H1 (cell line): ENCODE measurements at regions not wholly inside any gene's neighbourhood (a gene's known extent, or its start where the extent isn't known, plus 50 kb on each side); places are given as distances from the start of the nearest gene placed in this dataset.

Experiments used
- CTCF ChIA-PET: fragments of 300-600 bp; sonication (Branson Sonifier 250); formaldehyde crosslinking; loops from one replicate; lab custom pipeline; 2021; ENCODE audit not compliant: partially characterized antibody; lab: Charles Lee
- POLR2A ChIA-PET: fragments of 300-600 bp; sonication (Branson Sonifier 250); formaldehyde crosslinking; loops from one replicate; lab custom pipeline; 2021; ENCODE audit warnings: inconsistent platforms; ENCODE audit not compliant: partially characterized antibody; lab: Charles Lee
- DNase-seq, 2 experiments: peaks; one replicate each; pipeline versions ENCODE4 v3.0.0 to v3.0.0-alpha.2; 2010 to 2022; ENCODE audit warnings: low spot score in 2 of 2, low read depth in 1 of 2, mixed read lengths in 1 of 2
- FAIRE-seq: peaks from 2 replicates; lab custom pipeline; 2011; peaks lifted over from hg19 to GRCh38; lab: Jason Lieb, UNC
- H2AFZ ChIP-seq: 2 replicates; pipeline ENCODE4 v1.8.1; 2012; ENCODE audit warnings: low read length, inconsistent platforms
- H2AK5ac ChIP-seq: 2 replicates; pipeline ENCODE4 v1.6.1; 2013; ENCODE audit warnings: low read depth, low read length
- H2BK120ac ChIP-seq: replicated peaks from 2 replicates; pipeline ENCODE3; 2013; ENCODE audit warnings: low read depth, low read length, inconsistent platforms
- H2BK12ac ChIP-seq: 2 replicates; pipeline ENCODE4 v1.6.1; 2013; ENCODE audit warnings: low read depth, low read length
- H2BK15ac ChIP-seq: 2 replicates; pipeline ENCODE4 v1.6.1; 2013; ENCODE audit warnings: low read length
- H2BK20ac ChIP-seq: 2 replicates; pipeline ENCODE4 v1.6.1; 2013; ENCODE audit warnings: low read length
- H2BK5ac ChIP-seq: 2 replicates; pipeline ENCODE4 v1.6.1; 2013; ENCODE audit warnings: low read depth, low read length
- H3K14ac ChIP-seq: 2 replicates; pipeline ENCODE4 v1.6.1; 2013; ENCODE audit warnings: inconsistent platforms; ENCODE audit not compliant: insufficient read length
- H3K18ac ChIP-seq: 2 replicates; pipeline ENCODE4 v1.6.1; 2013; ENCODE audit warnings: low read length; ENCODE audit errors: extremely low read depth
- H3K23ac ChIP-seq: 2 replicates; pipeline ENCODE4 v1.6.1; 2013; ENCODE audit warnings: inconsistent platforms; ENCODE audit not compliant: insufficient read length
- H3K23me2 ChIP-seq: 2 replicates; pipeline ENCODE4 v1.6.1; 2013; ENCODE audit warnings: low read depth, low read length
- H3K27ac ChIP-seq: 2 replicates; pipeline ENCODE4 v1.6.1; 2011; ENCODE audit warnings: low read depth, low read length, inconsistent platforms
- H3K27me3 ChIP-seq, 4 experiments: replicated peaks in 1 of 4; 1 replicate in 1 of 4; 2 replicates in 3 of 4; pipeline versions ENCODE4 v1.6.1 to v1.8.1; 2011 to 2013; ENCODE audit warnings: low read length in 3 of 4, mild to moderate bottlenecking in 3 of 4, inconsistent platforms in 2 of 4, mixed read lengths in 2 of 4, moderate library complexity in 1 of 4; ENCODE audit not compliant: control insufficient read depth in 3 of 4, insufficient read depth in 3 of 4; ENCODE audit errors: extremely low read depth in 1 of 4
- H3K36me3 ChIP-seq, 4 experiments: 2 replicates each; pipeline versions ENCODE4 v1.6.1 to v1.8.1; 2011 to 2013; ENCODE audit warnings: mild to moderate bottlenecking in 4 of 4, low read length in 3 of 4, moderate library complexity in 2 of 4, control low read depth in 1 of 4, inconsistent platforms in 1 of 4; ENCODE audit not compliant: insufficient read depth in 4 of 4, control insufficient read depth in 2 of 4
- H3K4ac ChIP-seq: replicated peaks from 2 replicates; pipeline ENCODE3; 2013; ENCODE audit warnings: low read length, low read depth, mixed read lengths, inconsistent platforms; ENCODE audit not compliant: insufficient read length
- H3K4me1 ChIP-seq, 4 experiments: replicated peaks in 1 of 4; 1 replicate in 1 of 4; 2 replicates in 3 of 4; pipeline versions ENCODE4 v1.6.1 to v1.8.1; 2011 to 2013; ENCODE audit warnings: low read length in 3 of 4, inconsistent platforms in 2 of 4, mixed read lengths in 1 of 4; ENCODE audit not compliant: insufficient read depth in 4 of 4, control insufficient read depth in 3 of 4
- H3K4me2 ChIP-seq, 2 experiments: 2 replicates each; pipeline versions ENCODE4 v1.6.1 to v1.8.1; 2011 to 2013; ENCODE audit warnings: low read depth in 2 of 2, low read length in 2 of 2, control low read depth in 1 of 2, inconsistent platforms in 1 of 2, mild to moderate bottlenecking in 1 of 2; ENCODE audit not compliant: insufficient read depth in 1 of 2
- H3K4me3 ChIP-seq, 4 experiments: fragments of 200-600, 300-600 bp in 1 of 4; sonication (generic), shearing (Covaris generic), sonication (Bioruptor Twin) in 1 of 4; 2 replicates each; pipeline versions ENCODE4 v1.5.1 to v1.8.1; 2011 to 2016; ENCODE audit warnings: low read length in 4 of 4, low read depth in 3 of 4, control low read depth in 2 of 4, inconsistent platforms in 2 of 4, mild to moderate bottlenecking in 2 of 4, mixed read lengths in 1 of 4, moderate library complexity in 1 of 4; ENCODE audit not compliant: insufficient read depth in 2 of 4; ENCODE audit errors: extremely low read depth in 1 of 4
- H3K56ac ChIP-seq: replicated peaks from 2 replicates; pipeline ENCODE3; 2013; ENCODE audit warnings: low read depth, mild to moderate bottlenecking, mixed read lengths, low read length, inconsistent platforms; ENCODE audit not compliant: insufficient read length
- H3K79me1 ChIP-seq: 2 replicates; pipeline ENCODE4 v1.6.1; 2013; ENCODE audit warnings: low read depth, low read length, control low read depth
- H3K79me2 ChIP-seq, 2 experiments: 2 replicates each; pipeline versions ENCODE4 v1.6.1 to v1.8.1; 2012 to 2013; ENCODE audit warnings: low read length in 2 of 2, mild to moderate bottlenecking in 2 of 2, inconsistent platforms in 1 of 2; ENCODE audit not compliant: insufficient read depth in 2 of 2, control insufficient read depth in 1 of 2
- H3K9ac ChIP-seq, 4 experiments: replicated peaks in 1 of 4; 1 replicate in 1 of 4; 2 replicates in 3 of 4; pipeline versions ENCODE4 v1.6.1 to v1.8.1; 2011 to 2013; ENCODE audit warnings: low read depth in 3 of 4, low read length in 3 of 4, control low read depth in 2 of 4, mild to moderate bottlenecking in 2 of 4, moderate library complexity in 2 of 4, inconsistent platforms in 1 of 4; ENCODE audit errors: extremely low read depth in 1 of 4
- H3K9me3 ChIP-seq, 2 experiments: 2 replicates each; pipeline versions ENCODE4 v1.6.1 to v1.8.1; 2012 to 2013; ENCODE audit warnings: mild to moderate bottlenecking in 2 of 2, moderate library complexity in 2 of 2, control low read depth in 1 of 2, inconsistent platforms in 1 of 2, low read depth in 1 of 2, low read length in 1 of 2, mixed read lengths in 1 of 2; ENCODE audit not compliant: insufficient read depth in 2 of 2
- H4K20me1 ChIP-seq, 2 experiments: replicated peaks in 1 of 2; 2 replicates each; pipeline versions ENCODE3 to v1.8.1; 2011 to 2013; ENCODE audit warnings: inconsistent platforms in 2 of 2, low read length in 2 of 2, mild to moderate bottlenecking in 1 of 2; ENCODE audit not compliant: insufficient read depth in 2 of 2, control insufficient read depth in 1 of 2
- H4K5ac ChIP-seq: 2 replicates; pipeline ENCODE4 v1.6.1; 2013; ENCODE audit warnings: low read length, low read depth, mixed read lengths, inconsistent platforms; ENCODE audit not compliant: insufficient read length
- H4K8ac ChIP-seq: 2 replicates; pipeline ENCODE4 v1.8.0; 2013; ENCODE audit warnings: mild to moderate bottlenecking, moderate library complexity, low read length, inconsistent platforms; ENCODE audit not compliant: insufficient read depth; ENCODE audit errors: extremely low read depth
- H4K91ac ChIP-seq: replicated peaks from 2 replicates; pipeline ENCODE3; 2013; ENCODE audit warnings: low read length, mixed read lengths, inconsistent platforms; ENCODE audit not compliant: insufficient read length
- BRCA1 ChIP-seq: IDR thresholded peaks from 2 replicates; pipeline ENCODE4 v1.6.1; 2012; ENCODE audit warnings: low read depth, low read length, improper control_type of control experiment
- CBX8 ChIP-seq: fragments of 300-800, 300-1000 bp; sonication (generic); IDR thresholded peaks from 2 replicates; pipeline ENCODE4 v1.7.1; 2016; ENCODE audit warnings: low read depth, low read length, borderline replicate concordance
- CHD1 ChIP-seq: IDR thresholded peaks from 2 replicates; pipeline ENCODE4 v1.6.1; 2012; ENCODE audit warnings: low read depth, low read length, improper control_type of control experiment
- JUND ChIP-seq: IDR thresholded peaks from 2 replicates; pipeline ENCODE4 v1.6.1; 2011; ENCODE audit warnings: mild to moderate bottlenecking, improper control_type of control experiment, low read length
- SIRT6 ChIP-seq: IDR thresholded peaks from one replicate; pipeline ENCODE4 v1.7.1; 2012; ENCODE audit warnings: low read length, inconsistent platforms
- SUZ12 ChIP-seq: fragments of 200-600 bp; sonication (generic); IDR thresholded peaks from 2 replicates; pipeline ENCODE4 v1.6.1; 2012; ENCODE audit warnings: mild to moderate bottlenecking, inconsistent platforms, low read length, moderate library complexity, mixed read lengths
- TCF12 ChIP-seq: IDR thresholded peaks from 2 replicates; pipeline ENCODE4 v1.6.1; 2011; ENCODE audit warnings: low read depth, mild to moderate bottlenecking, low read length
- WGBS, 2 experiments: shearing (Covaris generic) in 1 of 2; methylation state at CpG; one replicate each; pipeline versions ENCODE4 v1.1.6 to v1.1.7; 2013 to 2015; ENCODE audit warnings: low lambda C conversion rate in 2 of 2, mixed read lengths in 2 of 2, inconsistent platforms in 1 of 2, low coverage in 1 of 2, missing lambda C conversion rate in 1 of 2; ENCODE audit not compliant: insufficient replicate concordance in 2 of 2, insufficient coverage in 1 of 2, insufficient read length in 1 of 2; ENCODE audit errors: extremely low coverage in 1 of 2, missing lambda C conversion rate in 1 of 2; 5-methylcytosine and 5-hydroxymethylcytosine counted together

DNA sequence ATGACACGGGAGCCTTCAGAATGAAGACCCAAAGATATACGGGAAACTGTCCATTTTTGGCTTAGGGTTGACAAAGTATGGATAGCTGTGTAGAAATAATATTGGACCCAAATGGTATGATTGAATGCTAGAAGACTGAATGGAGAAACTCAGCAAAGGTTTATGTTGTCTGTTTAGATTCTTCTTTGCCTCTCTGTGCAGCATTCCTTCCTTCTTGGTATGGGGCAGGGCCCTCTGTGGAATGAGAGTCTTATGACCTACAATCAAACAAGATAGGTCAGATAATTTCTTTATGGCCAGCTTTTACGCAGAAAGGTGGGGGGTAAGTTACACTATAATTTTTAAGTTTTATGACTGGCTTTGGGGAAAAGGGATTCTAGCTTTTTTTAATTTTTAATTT lies 124.3 kb downstream of the PCDH10 start:
- Histone ChIP-seq H2AK5ac (no peak overlapping the region), H2BK120ac (no peak overlapping the region), H2BK12ac (no peak overlapping the region), H3K27me3 (no peaks in the 10 kb centered on the region), H3K23me2 (no peaks in the 10 kb centered on the region), H4K91ac (no peak overlapping the region), H3K4ac (no peak overlapping the region), H4K20me1 (no peaks in the 10 kb centered on the region), H3K4me3 (no peak overlapping the region), H3K14ac (no peak overlapping the region), H2BK15ac (no peak overlapping the region), H3K9me3 (0 out of 4 replicates have a peak, but pooled peaks cover 0 to 3% of the 10 kb centered on the region in 2 experiments), H3K79me2 (no peaks in the 10 kb centered on the region), H4K8ac (no peak overlapping the region), H3K23ac (no peak overlapping the region), H4K5ac (no peak overlapping the region), H3K4me1 (no peaks in the 10 kb centered on the region; a peak in 1 of 7 replicates), H3K27ac (no peak overlapping the region), H3K36me3 (no peaks in the 10 kb centered on the region), H2BK5ac (no peak overlapping the region), H2BK20ac (no peak overlapping the region), H3K56ac (no peak overlapping the region), H3K18ac (no peak overlapping the region), H2AFZ (no peak overlapping the region), H3K4me2 (no peak overlapping the region), H3K9ac (no peak overlapping the region), H3K79me1 (no peaks in the 10 kb centered on the region)
- WGBS, 2 experiments, result 89% methylated on average over 3 of the region's 3 CpGs; no CpG with 5 or more reads in 1 of the 2 experiments
- ChIA-PET POLR2A (no interaction called here), CTCF (interaction anchor here (1.1 kb wide), 1 partner anchor 123 kb away, joined by 5 read pairs; no protein-coding TSS in a partner anchor)
- TF ChIP-seq SIRT6 (no peak), CHD1 (no peak), JUND (no peak), CBX8 (no peak), SUZ12 (no peak), TCF12 (no peak), BRCA1 (no peak)
- FAIRE-seq, result no peak
- no peak for DNase-seq
